Left lobe of liver (tissue), 2 donors: ENCODE measurements at regions not wholly inside any gene's neighbourhood (a gene's known extent, or its start where the extent isn't known, plus 50 kb on each side); places are given as distances from the start of the nearest gene placed in this dataset.

Source experiments
- ATAC-seq: fragments of 200-7000 bp; cut with Tn5 transposase; one replicate; pipeline ENCODE4 v1.9.1; 2020; ENCODE audit warnings: mild to moderate bottlenecking, moderate library complexity
- DNase-seq: peaks from one replicate; pipeline ENCODE4 v3.0.0-alpha.2; 2020; ENCODE audit warnings: low spot score
- donor health status: DM: no; HTN: no; CAD: no; lungs with moderate emphysema.
- donor health status: DM: no; HTN: yes; CAD: no.

DNA sequence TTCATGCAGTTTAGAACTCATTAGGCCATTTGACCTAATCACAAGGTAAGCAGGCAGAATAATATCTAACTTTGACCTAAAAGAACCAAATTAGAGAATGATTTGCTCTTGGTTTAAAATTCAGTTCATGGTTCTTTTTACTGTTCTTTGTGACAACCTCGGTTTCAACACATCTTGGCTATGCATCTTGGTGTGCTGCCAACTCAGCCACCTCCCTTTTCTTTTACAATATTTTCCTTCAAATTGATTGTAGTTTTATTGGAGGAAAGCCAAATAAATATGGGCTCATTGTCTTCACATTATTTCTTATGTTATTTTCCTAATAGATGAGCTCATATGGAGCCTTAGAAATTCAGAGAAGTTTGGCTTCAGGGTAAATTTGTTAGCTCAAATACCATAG is 338.3 kb downstream of the SIPA1L2 start:
- ATAC-seq (no peak), DNase-seq (no peak)

DNA sequence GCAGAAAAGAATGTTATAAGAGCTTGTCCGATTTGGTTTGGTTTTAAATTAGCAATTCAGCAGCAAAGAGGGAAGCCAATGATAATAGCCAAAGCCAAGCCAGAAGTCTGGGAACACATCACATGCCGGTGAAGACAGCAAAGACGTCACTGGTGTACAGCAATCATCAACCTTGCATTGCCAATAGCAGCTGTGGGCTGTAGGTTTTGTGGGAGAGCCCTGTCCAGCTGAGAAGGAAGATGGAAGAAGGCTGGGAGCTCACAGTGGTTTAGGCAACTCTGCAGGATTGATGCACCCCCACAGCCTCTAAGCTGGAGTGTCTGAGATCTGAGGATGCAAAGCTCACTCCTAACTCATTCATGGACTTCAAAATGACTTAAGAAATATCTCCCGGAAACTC is 338.7 kb downstream of the SIPA1L2 start:
- ATAC-seq, result no peak
- DNase-seq, result no peak

- ATAC-seq (no peak), DNase-seq (no peak)
Observed at GRCh38 chr1:232290570-232290969, 339.4 kb downstream of the SIPA1L2 start.

DNA sequence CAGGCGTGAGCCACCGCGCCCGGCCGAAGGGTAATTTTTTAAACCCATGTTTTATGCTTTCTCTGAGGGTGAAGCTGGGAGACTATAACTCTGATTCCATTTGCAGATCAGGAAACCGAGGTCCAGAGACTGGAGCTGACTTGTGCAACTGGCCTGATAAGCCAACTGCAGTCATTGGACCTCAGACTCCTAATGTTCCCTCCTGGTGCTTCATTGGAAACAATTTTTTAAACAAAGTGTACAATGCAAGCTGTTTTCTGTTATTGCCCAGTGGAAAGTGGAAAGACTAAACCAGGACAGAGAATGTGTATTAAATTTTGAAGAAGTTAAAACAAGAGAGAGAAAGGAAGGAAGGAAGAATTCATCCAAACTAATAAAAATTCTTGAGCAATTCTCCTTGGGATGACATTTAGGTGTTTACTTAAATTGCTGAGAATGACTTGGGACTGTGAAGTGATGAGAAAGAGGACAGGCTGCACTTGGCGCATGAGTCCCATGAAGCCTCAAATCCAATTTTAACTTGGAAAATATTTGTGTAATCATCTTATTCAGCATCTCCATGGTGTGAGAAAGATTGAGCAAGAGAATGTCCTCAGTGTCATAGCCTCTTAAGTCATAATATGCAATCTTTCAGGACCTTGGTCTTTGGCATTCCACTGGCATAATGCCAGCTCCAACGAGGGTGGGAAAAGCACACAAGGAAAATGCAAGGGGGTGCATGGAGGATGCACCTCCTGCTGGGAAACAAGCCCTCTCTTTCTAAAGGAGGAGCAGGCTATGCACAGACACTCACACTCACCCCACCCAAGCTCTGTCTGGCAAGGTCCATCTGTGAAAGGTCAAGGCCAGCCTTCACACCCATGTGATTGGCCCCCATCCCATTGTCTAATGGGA is 342.0 kb downstream of the SIPA1L2 start:
- DNase-seq (no peak), ATAC-seq (no peak)

- ATAC-seq (no peak), DNase-seq (no peak)
Observed at GRCh38 chr1:232285138-232285537, 344.8 kb downstream of the SIPA1L2 start.

DNA sequence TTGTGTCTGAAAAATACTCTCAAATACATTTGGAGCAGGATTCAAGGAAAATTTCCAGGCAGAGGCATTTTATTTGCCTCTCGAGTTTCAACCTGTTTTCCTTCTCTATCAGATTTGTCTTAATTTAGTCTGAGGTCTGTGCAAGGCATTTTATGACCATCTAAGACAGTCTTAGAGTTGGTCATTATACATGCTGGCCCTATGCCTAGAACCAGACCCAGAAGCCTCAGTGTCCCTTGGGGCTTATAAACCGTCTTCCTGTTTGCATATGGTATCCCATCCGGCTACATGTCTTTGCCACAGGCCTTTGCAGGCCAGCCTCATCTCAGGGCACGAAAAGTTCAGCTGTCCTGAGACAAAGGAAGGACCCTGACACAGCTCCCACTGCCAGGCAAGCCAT is 346.1 kb downstream of the SIPA1L2 start:
- ATAC-seq (no peak), DNase-seq (no peak)

DNA sequence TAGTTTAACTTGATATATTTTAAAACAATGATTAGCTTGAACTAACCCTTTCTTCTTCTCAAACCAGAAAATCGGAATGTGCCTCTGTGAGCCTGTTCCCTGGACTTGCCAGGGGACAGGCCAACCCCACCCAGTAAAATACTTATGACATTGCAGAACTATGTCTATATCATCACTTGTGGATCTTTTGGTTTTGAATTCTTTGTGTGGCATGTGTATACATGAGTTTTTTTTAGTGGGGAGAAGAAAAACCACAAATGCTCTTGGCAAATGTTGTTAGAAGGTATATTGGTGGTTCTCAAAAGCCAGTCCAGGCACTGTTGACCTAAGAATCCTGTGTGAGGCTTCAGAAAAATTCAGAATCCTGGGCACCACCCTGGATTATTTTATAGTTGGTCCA is 347.4 kb downstream of the SIPA1L2 start:
- DNase-seq (no peak), ATAC-seq (no peak)

- no peak for DNase-seq
- ATAC-seq, result no peak
Observed at GRCh38 chr1:232280910-232281309, 349.0 kb downstream of the SIPA1L2 start.

DNA sequence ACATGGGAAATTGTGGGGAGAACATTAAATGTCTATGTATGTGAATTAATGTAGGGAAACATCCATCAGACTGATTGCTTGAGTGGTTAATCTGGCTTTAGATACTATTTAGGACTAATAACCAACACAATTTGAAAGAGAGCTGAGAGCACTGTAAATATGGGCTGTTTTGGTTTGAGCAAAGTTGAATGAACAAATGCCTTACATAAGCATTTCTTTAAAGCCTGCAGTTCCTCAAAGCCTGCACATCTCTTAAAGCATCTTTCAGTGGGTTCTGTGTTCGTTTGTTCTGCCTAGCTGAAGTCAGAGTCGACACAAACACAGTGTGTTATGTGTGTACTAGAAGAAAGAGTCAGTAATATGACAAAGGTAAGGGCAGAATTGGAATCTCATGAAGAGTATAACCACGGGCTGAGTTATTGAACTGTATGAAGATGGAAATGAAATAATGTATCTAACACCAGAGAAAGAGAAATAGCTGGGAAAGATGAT is 350.0 kb downstream of the SIPA1L2 start:
- DNase-seq (no peak), ATAC-seq (no peak)

GRCh38 chr1:232278925-232279324 is 351.0 kb downstream of the SIPA1L2 start:
- no peak for DNase-seq
- no peak for ATAC-seq

DNA sequence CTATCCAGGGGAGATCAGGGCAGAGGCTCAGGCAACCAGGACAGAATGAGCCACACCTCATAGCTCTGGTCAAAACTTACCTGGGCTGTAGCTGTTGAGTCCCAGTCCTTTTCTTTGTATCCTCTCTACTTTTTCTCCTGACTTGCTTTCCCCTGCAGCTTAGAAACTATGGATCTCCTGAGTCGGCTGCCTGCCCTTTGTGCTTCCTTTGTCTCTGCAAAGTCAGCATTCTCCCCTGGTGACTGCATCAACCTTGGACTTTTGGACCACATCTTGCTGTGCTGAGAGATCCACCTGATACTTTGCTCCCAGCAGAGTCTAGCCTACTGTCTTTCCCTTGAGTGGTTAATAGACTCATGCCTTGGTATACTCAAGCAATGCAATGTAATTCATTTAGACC is 353.3 kb downstream of the SIPA1L2 start:
- no peak for ATAC-seq
- no peak for DNase-seq

DNA sequence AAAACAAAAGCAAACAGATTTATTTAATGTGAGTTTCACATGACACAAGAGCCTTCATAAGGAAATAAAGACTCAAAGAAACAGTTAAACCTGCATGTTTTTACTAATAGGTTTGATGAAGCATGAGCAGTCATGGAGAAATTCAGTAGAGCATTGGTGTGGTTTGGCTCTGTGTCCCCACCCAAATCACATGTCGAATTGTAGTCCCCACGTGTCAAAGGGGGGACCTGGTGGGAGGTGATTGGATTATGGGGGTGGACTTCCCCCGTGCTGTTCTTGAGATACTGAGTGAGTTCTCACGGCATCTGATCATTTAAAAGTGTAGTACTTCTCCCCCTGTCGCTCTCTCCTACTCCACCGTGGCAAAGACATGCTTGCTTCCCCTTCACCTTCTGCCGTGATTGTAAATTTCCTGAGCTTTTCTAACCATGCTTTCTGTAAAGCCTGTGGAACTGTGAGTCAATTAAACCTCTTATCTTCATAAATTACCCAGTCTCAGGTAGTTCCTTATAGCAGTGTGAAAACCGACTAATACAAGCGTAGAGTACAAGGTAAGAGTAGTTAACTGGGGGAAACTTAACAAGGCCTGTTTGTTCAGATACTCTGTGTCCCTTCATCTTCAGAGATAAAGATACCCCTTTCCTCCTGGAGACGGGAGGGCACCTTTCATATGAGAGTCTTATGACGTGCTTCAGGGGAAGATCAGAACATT is 354.8 kb downstream of the SIPA1L2 start:
- ATAC-seq, result no peak
- DNase-seq, result no peak

- DNase-seq, result no peak
- no peak for ATAC-seq
Observed at GRCh38 chr1:232274236-232274855, 355.6 kb downstream of the SIPA1L2 start.

GRCh38 chr1:232273011-232273410 is 356.9 kb downstream of the SIPA1L2 start:
- ATAC-seq, result no peak
- no peak for DNase-seq

- ATAC-seq (no peak), DNase-seq (no peak)
Observed at GRCh38 chr1:232271991-232272589, 357.8 kb downstream of the SIPA1L2 start.

GRCh38 chr1:232271299-232271698 is 358.6 kb downstream of the SIPA1L2 start:
- no peak for DNase-seq
- no peak for ATAC-seq

DNA sequence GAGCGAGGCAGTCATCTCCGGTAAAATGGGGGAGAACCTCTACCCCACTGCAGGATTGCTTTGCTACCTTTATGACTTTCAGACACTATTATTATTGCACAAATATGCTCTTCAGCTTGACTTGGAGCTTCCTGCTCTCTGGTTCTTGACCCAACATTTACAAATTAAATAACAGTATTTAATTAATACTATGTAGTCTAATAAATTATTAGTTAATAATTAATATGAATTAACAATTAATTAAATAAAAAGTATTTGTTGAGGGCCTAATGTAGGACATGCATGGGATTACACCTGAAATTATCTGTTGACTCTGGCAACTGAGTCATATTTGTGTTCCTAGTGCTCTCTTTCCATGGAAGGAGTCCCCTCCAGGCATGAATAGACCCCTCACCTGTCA is 359.9 kb downstream of the SIPA1L2 start:
- ATAC-seq (no peak), DNase-seq (no peak)

GRCh38 chr1:232267837-232268598 is 361.9 kb downstream of the SIPA1L2 start:
- no peak for DNase-seq
- ATAC-seq, result no peak

DNA sequence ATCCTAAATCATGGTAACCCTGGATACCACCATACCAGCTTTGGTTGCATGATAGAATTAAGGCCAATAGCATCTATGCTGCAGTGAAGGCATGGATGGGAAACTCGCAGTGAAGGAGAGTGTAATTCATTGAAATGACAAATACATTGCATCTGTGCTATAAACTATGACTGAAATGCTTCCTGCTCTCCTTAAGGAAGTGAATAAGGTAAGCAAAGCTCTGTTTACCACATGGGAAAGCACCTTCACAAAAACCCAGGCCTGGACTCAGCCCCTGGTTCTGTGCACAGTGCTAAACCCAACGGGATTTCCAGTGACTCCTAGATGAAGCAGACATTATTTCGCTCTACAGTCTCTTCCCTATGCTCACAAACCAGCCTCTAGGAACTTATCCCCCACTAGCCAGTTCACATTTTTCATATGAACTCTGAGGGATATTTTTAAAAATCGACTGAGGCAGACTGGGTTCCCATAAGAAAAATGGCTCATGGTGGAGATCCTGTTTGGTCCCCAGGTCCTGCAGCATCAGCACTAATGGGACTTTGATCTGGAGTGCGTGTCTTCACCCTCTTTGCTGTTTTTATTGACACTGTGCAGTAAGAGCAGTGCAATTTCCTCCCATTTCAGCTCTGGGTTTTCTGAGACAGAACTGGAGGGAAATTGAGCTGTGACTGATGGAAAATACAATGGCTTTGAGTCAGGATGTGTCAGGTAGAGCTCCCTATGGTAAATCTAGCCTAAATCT is 362.7 kb downstream of the SIPA1L2 start:
- no peak for ATAC-seq
- DNase-seq, result no peak

DNA sequence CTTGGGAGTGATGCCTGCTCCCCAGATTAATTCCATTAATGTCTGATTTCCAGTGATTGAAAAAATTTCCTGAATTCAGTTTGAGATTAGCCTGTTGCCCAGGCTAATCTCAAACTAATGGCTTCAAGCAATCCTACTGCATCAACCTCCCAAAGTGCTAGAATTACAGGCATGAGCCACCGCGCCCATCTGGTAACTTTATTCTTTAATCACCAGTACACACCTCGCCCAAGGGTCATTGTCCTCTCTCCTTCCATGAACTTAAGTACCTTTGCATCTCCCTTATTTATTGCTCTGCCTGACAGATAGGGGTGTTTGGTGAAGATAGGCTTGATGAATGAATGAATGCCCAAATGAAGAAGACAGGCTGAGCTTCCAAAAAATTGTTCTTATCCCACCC is 366.5 kb downstream of the SIPA1L2 start:
- no peak for ATAC-seq
- DNase-seq, result no peak
